ENCODE measurements at regions not wholly inside any gene's neighbourhood (a gene's known extent, or its start where the extent isn't known, plus 50 kb on each side); places are given as distances from the start of the nearest gene placed in this dataset.

DNA sequence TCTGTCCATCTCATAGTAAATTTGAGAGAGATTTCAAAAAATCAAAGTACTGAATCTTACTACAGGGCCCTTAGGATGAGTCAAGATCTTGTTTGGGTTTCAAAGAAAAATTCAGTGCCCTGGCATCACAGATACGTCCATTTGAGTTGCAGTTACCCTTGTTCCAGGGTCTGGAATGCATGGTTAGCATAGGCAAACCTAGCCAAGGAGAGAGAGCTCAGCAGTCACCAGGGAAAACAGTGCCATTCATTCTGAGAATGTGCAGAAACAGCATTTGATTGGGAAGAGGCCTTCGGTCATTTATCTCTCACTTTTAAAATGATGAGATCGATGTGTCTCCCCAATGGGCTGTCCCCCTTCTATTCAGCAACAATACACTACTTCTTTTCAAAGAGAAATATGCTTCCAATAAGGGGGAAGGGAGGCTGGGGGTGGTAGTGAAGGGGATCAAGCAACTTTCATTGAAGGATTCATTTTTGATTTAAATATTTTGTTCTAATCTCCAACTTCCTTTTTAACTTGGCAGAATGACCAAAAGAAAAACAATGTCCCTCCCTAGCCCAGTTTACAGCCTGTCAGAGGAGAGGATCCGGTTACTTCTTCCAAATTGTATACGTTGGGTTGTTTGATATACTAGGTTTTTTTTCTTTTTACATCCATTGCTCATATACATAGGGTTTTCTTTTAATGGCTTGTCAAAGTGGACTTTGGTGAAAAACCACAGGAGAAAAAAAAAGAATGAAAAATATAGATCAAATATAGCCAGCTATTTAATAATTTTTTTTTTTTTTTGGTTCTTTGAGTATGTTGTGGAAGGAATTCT is 491.1 kb downstream of the CCDC171 start:
- no peak overlapping the region for H3K4me2 ChIP-seq (ENCODE audit: insufficient read depth, insufficient read length, low read length)
- H4K91ac ChIP-seq (ENCODE audit: insufficient read length, low read depth, low read length) = no peak overlapping the region
- H3T11ph ChIP-seq (ENCODE audit: low read length) = no peak overlapping the region
- Mint-ChIP-seq H3K9me3 (no peaks in the 10 kb centered on the region), H3K4me1 (peaks cover 24 to 28% of the 10 kb centered on the region in 2 experiments), H3K4me3 (no peak overlapping the region), H3K27ac (no peak overlapping the region), H3K36me3 (ENCODE audit: insufficient read depth in 1 of 3, low read depth in 3 of 3) (no peaks in the 10 kb centered on the region), H3K27me3 (ENCODE audit: low read depth) (peaks cover 12% of the 10 kb centered on the region)
- H2BK120ac ChIP-seq (ENCODE audit: low read depth, low read length, poor library complexity, severe bottlenecking) = no peak overlapping the region
- H2BK20ac ChIP-seq (ENCODE audit: low read depth, low read length, poor library complexity, severe bottlenecking) = no peak overlapping the region
- H2BK12ac ChIP-seq (ENCODE audit: insufficient read length, low read depth, low read length) = no peak overlapping the region
- no peak overlapping the region for H3K56ac ChIP-seq (ENCODE audit: insufficient read length, low read depth, low read length)
- H3K79me1 ChIP-seq (ENCODE audit: insufficient read depth, low read depth, low read length, poor library complexity, severe bottlenecking) = no peaks in the 10 kb centered on the region
- no peaks in the 10 kb centered on the region for H4K20me1 ChIP-seq (ENCODE audit: control insufficient read depth, insufficient read depth, insufficient read length)
- no peaks in the 10 kb centered on the region for H3K27me3 ChIP-seq (ENCODE audit: insufficient read depth, low read length)
- no peak overlapping the region for H4K5ac ChIP-seq (ENCODE audit: insufficient read length, low read depth, low read length)
- no peak overlapping the region for H3K4ac ChIP-seq (ENCODE audit: low read depth, low read length)
- H3K23ac ChIP-seq (ENCODE audit: insufficient read length, low read depth, low read length) = no peak overlapping the region
- H3K14ac ChIP-seq (ENCODE audit: insufficient read depth, low read length) = no peak overlapping the region
- no CpG with 5 or more reads among the region's 5 CpGs for WGBS (ENCODE audit: extremely low coverage, insufficient read length, low lambda C conversion rate)
- no peak overlapping the region for H3K9ac ChIP-seq (ENCODE audit: extremely low read depth, insufficient read length, low read length)
- no peak overlapping the region for H2AFZ ChIP-seq (ENCODE audit: low read length)
- H2BK5ac ChIP-seq (ENCODE audit: insufficient read length, low read length) = no peak overlapping the region
- H3K18ac ChIP-seq (ENCODE audit: insufficient read length, low read depth, low read length) = peak overlapping the region; percentile 34
- H3K79me2 ChIP-seq (ENCODE audit: insufficient read depth, low read length) = no peaks in the 10 kb centered on the region
- no peak overlapping the region for H4K8ac ChIP-seq (replicated peaks; ENCODE audit: insufficient read length, low read depth, low read length)
- no peaks in the 10 kb centered on the region for H3K23me2 ChIP-seq (ENCODE audit: insufficient read length, low read depth, low read length, poor library complexity, severe bottlenecking)
- no peak overlapping the region for H2AK5ac ChIP-seq (ENCODE audit: insufficient read length, low read length)
- H3K9me3 ChIP-seq (ENCODE audit: control insufficient read depth, low read depth, low read length) = no peaks in the 10 kb centered on the region
- no peak overlapping the region for H3K27ac ChIP-seq (ENCODE audit: insufficient read length, low read depth, low read length)
- TF ChIP-seq, protein P1, sequence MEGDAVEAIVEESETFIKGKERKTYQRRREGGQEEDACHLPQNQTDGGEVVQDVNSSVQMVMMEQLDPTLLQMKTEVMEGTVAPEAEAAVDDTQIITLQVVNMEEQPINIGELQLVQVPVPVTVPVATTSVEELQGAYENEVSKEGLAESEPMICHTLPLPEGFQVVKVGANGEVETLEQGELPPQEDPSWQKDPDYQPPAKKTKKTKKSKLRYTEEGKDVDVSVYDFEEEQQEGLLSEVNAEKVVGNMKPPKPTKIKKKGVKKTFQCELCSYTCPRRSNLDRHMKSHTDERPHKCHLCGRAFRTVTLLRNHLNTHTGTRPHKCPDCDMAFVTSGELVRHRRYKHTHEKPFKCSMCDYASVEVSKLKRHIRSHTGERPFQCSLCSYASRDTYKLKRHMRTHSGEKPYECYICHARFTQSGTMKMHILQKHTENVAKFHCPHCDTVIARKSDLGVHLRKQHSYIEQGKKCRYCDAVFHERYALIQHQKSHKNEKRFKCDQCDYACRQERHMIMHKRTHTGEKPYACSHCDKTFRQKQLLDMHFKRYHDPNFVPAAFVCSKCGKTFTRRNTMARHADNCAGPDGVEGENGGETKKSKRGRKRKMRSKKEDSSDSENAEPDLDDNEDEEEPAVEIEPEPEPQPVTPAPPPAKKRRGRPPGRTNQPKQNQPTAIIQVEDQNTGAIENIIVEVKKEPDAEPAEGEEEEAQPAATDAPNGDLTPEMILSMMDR (conservative IDR thresholded peaks at IDR 0.05) = no peak
- no peak for DNase-seq
- peaks cover 2% of the 10 kb centered on the region; the same call in 1 of the 2 replicates for H3K4me1 ChIP-seq (ENCODE audit: insufficient read depth, low read length)
- no peak overlapping the region for H2BK15ac ChIP-seq (ENCODE audit: low read depth, low read length)
